Daoy (cell line): ENCODE measurements at regions not wholly inside any gene's neighbourhood (a gene's known extent, or its start where the extent isn't known, plus 50 kb on each side); places are given as distances from the start of the nearest gene placed in this dataset.

ENCODE experiments used
- DNase-seq: peaks from one replicate; pipeline ENCODE4 v3.0.0-alpha.2; 2015; ENCODE audit warnings: low read depth

DNA sequence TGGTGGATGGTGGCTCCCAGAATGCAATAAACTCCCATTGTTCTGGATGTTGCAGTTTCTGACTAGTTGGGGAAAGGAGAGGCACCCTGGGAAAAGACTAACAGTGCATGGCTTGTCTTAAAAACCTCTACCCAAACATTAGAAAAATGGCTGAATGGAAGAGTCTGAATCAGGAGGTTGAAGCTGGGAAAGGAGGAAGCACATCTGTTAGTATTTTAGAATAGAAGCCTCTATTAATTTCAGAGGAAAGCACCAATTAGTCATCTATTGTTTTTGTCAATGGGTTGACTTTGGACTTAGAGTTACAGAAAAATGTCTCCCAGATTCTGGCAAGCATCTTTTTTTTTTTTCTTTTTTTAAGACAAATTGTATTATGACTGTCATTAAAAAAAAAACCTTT, 56.1 kb upstream of the ELMO1 start:
- no peak for DNase-seq

- DNase-seq = no peak
Observed at GRCh38 chr7:37505750-37506353, 57.2 kb upstream of the ELMO1 start.

DNA sequence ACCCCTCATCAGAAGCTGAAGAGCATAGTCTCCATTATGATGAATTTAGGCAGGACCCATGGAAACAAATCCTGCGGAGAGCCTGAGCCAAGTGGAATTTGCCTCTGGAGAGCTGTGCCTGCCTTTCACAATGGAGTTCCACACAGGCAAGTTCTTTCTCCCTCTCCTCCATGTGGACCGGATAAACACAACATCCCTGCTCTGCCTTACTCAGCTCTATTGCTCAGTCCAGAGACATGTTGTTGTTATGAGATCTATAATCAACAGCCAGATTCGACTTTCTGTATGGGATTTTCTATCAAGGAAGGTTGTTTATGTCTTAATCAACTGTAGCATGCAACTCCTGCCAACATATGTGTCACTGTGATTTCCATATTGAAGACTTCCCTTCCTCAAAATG, 59.5 kb upstream of the ELMO1 start:
- DNase-seq = no peak

DNA sequence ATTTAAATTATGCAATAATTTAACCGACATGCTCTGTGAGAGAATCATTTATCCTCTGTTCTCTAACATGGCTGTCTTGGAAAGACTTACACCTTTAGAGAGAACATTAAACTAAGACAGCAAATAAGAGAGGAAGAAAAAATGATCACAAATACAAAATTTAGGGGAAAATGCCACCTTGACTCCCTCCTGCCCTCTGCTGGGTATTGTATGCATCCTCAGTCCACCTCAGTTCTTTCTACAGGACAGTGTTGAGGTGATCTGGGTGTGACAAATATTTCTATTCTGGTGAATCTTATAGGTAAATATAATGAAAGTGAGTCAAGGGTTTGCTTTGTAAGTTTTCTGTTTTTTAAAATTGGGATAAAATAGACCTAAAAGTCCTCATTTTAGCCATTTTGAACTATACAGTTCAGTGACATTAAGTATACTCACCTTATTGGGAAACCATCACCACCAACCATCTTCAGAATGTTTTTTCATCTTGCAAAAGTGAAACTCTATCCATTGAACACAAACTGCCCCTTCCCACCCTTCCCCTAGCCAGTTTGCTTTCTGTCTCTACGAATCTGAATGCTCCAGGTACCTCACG, 61.5 kb upstream of the ELMO1 start:
- peak; percentile 47 for DNase-seq

GRCh38 chr7:37511915-37512314, 63.3 kb upstream of the ELMO1 start:
- no peak for DNase-seq

- DNase-seq = no peak
Observed at GRCh38 chr7:37514497-37514896, 65.8 kb upstream of the ELMO1 start.

GRCh38 chr7:37516664-37517063, 68.0 kb upstream of the ELMO1 start:
- no peak for DNase-seq

- DNase-seq = no peak
Observed at GRCh38 chr7:37518266-37518665, 69.6 kb upstream of the ELMO1 start.

DNA sequence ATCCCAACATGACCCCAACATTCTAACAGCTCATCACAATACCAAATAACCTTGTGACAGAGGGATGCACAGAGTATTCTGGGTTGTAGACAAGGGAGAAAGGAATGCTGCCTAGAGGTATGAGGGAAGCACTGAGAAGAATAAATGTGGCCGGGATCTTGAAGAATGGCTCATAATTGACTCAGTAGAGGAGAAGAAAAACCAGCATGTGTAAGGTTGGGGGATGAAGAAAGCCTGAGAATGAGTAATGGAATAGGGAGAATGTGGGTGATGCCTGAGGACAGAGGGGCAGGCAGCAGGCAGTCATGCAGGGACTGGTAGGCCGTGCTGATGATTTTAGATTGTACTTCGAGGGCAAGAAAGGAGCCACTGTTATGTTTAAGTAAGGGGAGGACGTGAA, 75.4 kb upstream of the ELMO1 start:
- DNase-seq = no peak

DNA sequence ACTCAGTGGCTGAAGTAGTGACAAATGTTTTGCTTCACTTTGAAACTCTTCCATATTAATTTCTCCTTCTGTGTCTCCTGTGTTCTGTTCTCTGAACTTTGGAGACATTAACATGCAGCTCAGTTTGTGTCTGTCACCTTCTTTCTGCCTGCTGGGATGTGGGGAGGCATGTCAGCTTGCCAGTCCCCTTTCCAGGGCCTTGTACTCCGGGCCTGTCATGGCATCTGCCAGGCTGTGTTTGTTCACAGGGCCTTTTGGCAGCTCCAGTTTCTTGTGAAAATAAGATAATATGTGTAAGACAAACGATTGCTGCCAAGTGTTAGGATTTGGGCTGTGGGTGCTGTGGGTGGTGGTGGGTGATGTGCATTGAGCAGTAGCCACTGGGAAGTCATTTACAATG, 76.1 kb upstream of the ELMO1 start:
- no peak for DNase-seq

DNA sequence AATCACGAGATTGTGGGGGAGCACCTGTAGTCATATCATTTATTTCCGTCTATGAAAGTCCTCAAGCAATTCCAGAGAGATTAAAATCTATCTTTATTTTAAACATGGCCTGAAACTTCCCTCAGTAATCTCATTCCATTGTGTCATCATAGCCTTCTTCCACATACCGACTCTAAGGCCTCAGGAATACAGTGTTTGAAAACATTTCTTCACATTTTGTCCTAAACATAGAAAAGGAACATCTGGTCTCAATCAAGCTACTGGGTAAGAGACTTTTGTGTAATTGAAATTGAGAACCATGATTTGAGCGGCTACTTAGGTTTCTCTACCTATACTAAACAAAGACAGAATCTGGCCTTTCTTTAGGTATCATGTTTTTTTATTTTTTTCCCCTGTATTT, 78.0 kb upstream of the ELMO1 start:
- no peak for DNase-seq

DNA sequence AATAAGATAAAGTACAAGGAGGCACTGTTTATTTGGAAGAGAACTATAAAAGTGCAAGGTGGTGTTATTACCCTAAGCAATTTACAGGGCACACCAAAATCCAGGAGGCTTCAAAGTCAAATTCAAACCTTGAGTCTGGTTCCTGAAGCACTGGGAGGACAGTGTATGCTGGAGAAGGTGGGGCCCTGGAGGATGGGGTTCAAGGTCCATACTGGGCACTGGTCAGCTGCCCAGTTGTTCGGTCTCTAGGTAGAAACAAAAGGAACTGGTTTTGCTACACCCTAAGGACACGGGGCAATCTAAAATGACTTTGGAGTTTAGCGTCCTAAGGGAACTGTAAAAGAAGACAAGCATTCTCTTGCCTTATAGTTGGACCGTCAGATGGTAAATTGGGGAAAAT, 78.4 kb upstream of the ELMO1 start:
- no peak for DNase-seq

DNA sequence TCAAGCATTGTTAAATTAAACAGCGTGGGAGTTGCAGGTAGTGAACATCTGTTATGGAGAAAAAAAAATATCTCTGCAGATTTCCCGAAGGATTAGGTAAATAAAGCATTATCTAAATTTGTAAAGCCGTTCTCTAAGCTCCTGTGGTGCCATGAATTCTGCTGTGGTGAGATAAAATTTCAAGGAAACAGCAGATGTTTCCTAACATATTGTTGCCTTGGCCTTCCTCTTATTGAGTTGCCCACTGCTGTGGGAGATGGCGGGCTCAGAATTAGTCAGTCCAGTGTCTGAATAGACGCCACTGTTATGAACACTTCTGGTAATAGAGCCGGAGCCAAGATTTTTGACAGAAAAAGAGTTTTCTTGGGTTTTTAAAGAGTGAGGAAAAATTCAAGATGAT, 82.6 kb upstream of the ELMO1 start:
- DNase-seq = no peak

GRCh38 chr7:37532636-37533035, 84.0 kb upstream of the ELMO1 start:
- no peak for DNase-seq

GRCh38 chr7:37534893-37535610, 86.4 kb upstream of the ELMO1 start:
- no peak for DNase-seq

DNA sequence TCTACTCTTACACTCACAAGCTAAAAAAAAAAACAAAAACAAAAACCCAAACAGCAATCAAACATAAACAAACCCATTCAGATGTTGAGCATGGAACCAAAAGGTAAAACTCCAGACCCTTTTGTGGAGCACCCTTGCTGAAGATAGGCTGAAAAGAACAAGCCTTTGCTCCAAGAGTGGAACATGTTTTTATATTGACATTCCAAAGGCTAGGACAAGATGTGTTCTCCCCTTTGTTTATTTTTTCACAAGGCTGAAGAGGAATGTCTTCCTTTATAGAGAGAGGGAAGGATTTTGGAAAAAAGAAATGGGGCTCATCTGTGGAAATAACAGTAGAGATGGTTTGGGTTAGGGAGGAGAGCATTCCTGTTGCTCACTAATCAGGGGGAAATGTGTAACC, 87.2 kb upstream of the ELMO1 start:
- no peak for DNase-seq

DNA sequence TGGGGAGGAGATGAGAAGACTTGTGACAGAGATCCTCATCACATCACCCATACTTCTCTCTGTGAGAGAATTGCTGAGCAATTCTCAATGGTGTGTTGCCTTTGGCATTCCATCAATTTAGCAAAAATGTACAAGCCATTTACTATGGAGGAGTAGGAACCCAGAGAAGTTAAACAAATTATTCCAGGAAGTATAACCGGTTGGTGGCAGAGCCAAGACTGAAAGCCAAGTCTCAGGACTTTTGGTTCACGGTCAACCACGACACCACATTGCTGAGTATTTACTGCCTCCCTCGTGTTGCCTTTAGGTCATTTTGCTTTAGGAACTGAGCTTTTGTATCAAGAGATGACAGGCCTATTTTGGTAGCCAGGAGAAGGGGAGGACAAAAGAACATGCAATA, 88.0 kb upstream of the ELMO1 start:
- DNase-seq = no peak

GRCh38 chr7:37537439-37537838, 88.8 kb upstream of the ELMO1 start:
- no peak for DNase-seq

DNA sequence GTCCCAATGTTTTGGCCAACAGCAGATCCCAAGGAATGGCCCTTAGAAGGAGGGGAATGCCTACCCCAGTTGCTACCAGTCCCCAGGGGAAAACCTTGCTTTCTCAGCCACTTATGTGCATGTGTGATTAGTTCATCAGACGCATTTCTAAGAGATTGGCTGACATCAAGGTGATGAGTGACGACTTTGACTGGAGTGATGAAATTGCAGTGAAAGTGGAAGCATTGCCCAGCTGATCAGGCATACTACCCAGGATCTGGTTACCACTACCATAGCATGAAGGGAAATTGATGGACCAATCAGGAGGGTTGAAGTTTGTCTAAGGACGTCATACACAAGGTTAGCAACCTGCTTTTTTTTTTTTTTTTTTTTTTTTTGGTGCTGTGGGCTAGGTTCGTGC, 90.3 kb upstream of the ELMO1 start:
- DNase-seq = no peak

GRCh38 chr7:37540917-37541316, 92.3 kb upstream of the ELMO1 start:
- no peak for DNase-seq

- no peak for DNase-seq
Observed at GRCh38 chr7:37541810-37542443, 93.3 kb upstream of the ELMO1 start.

GRCh38 chr7:37545619-37546534, 97.2 kb upstream of the ELMO1 start:
- DNase-seq = no peak
